ENCODE measurements at regions not wholly inside any gene's neighbourhood (a gene's known extent, or its start where the extent isn't known, plus 50 kb on each side); places are given as distances from the start of the nearest gene placed in this dataset.
"Not testable (repeated sequence)": the region's sequence is repeated elsewhere in the genome, so short reads cannot be mapped to it uniquely, and the experiment has no call there.

- intact Hi-C loops (cut with DNase I), result loop anchor here in 1 of 2 donors (10.0 kb wide), 1 partner anchor 466 kb away; no protein-coding TSS in a partner anchor
Measured at GRCh38 chr7:94160719-94161435, 156.7 kb upstream of the BET1 start.

GRCh38 chr7:94161476-94161875, 157.3 kb upstream of the BET1 start:
- DNase-seq (ENCODE audit: low spot score), result no peak
- intact Hi-C loops (cut with DNase I), result loop anchor here in 1 of 2 donors (10.0 kb wide), 1 partner anchor 467 kb away; no protein-coding TSS in a partner anchor

More at GRCh38 chr7:94160719-94161435, 156.7 kb upstream of the BET1 start:
- DNase-seq (ENCODE audit: low spot score), result no peak

GRCh38 chr7:94169682-94170081, 165.5 kb upstream of the BET1 start:
- no peak for DNase-seq (ENCODE audit: low spot score)
- intact Hi-C loops (cut with DNase I), result loop anchor here in 1 of 2 donors (10.0 kb wide), 1 partner anchor 475 kb away; no protein-coding TSS in a partner anchor

GRCh38 chr7:94170836-94171235, 166.7 kb upstream of the BET1 start:
- intact Hi-C loops (cut with DNase I), result no loop called here
- no peak for DNase-seq (ENCODE audit: low spot score)

DNA sequence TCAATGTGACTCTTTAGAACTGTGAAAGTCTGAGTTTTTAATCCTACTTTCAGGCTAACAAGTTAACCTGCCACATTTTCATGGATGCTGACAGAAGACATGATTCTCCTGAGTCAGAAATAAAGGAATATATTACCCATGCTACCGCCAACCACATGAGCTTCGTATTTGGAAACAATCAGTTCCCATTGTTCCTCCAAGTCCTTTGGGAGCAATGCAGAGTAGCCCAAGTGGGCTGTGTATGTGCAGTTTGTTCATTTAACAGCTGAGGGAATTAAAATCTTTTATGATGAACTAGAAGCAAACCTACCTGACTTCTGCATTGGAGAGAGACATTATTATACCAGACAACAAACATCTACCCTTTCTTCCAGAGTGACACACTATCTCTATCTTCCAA, 169.3 kb upstream of the BET1 start:
- intact Hi-C loops (cut with DNase I), result loop anchor here in 1 of 2 donors (2.0 kb wide), 1 partner anchor 27 kb away; no protein-coding TSS in a partner anchor
- DNase-seq (ENCODE audit: low spot score), result no peak

- intact Hi-C loops (cut with DNase I), result no loop called here
Measured at GRCh38 chr7:94174375-94174774, 170.2 kb upstream of the BET1 start.

DNA sequence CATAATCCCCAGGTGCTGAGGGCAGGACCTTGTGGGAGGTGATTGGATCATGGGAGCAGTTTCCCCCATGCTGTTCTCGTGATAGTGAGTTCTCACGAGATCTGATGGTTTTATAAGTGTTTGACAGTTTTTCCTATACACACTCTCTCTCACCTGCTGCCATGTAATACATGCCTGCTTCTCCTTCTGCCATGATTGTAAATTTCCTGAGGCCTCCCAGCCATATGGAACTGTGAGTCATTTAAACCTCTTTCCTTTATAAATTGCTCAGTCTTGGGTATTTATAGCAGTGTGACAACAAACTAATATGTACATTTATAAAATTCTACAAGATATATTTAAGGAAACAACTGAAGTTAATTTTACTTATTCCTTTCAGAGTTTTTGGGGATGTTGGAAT, 170.8 kb upstream of the BET1 start:
- DNase-seq (ENCODE audit: low spot score), result no peak
- intact Hi-C loops (cut with DNase I), result no loop called here

More at GRCh38 chr7:94174375-94174774, 170.2 kb upstream of the BET1 start:
- DNase-seq (ENCODE audit: low spot score), result no peak

DNA sequence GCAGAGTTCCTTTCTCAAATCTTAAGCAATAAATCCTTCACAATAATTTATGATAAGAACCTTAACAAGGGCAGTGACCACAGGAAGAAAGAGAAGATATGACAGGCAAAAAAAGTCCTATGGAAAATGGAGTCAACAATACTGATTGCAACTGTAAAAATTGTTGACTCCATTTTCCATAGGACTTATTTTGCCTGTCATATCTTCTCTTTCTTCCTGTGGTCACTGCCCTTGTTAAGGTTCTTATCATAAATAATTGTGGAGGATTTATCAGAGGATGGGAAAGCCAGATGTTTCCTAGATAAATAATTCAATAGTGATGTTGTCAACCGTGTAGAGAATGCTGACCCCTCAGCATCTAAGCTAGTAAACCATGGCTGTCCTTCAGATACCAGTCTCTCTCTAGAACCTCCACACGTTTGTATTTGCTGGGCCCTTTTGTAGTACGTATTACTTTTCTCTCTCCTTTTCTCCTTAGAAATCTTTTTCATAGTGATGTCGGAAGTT, 172.6 kb upstream of the BET1 start:
- no peak for DNase-seq (ENCODE audit: low spot score)
- intact Hi-C loops (cut with DNase I), result no loop called here

DNA sequence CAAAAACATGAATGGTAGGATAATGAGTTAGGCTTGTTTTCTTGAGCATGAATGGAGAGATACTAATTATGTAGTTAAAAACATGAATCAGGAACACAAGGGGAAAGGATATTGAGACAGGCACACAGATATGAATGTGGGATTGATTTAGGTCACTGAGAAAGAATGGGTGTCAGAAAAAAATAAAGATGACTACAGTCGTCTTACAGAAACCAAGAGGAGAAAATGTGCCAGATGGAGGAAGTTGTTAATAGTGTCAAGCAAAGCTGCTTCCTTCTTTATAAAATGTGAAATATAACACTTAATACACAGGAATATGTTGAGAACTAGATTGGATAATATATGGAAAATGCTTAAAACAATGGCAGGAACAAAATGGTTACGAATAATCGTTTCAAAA, 173.3 kb upstream of the BET1 start:
- no peak for DNase-seq (ENCODE audit: low spot score)
- intact Hi-C loops (cut with DNase I), result no loop called here

- intact Hi-C loops (cut with DNase I), result no loop called here
- no peak for DNase-seq (ENCODE audit: low spot score)
Measured at GRCh38 chr7:94178230-94178629, 174.1 kb upstream of the BET1 start.

DNA sequence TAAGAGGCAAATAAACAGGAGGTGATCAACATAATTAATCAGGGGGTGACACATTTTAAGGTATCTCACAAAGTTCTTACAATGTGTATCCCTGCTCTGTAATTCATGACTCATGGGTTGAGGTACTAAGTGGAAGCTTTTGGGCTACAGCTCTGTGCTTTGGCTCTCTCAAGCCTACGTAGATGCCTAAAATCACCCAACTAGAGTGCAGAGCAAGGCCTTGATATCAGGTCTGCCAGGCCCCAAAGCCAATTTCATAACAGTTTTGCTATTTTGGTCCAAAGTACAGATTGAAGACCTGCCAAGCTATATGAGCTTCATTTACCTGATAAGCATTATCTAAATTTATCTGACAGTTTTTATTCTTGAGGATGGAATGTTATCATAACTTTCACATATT, 175.3 kb upstream of the BET1 start:
- DNase-seq (ENCODE audit: low spot score), result no peak
- intact Hi-C loops (cut with DNase I), result no loop called here

DNA sequence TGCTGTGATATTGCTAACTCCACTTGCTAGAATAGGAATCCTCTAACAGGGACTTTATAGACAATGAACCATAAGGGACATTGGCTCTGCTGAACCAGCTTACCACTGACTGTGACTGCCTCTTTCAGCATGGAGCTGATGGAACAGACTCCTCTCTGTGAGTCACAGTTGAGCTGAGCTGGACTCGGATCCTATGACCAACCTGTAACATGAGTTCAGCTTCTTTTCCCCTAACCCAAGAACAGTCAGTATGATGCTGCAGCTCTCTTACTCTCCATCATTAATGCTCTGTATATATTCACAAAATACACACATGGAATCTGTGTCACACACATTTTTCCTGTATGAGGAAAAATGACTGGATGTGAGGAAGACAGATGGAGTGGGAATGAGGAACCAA, 177.9 kb upstream of the BET1 start:
- intact Hi-C loops (cut with DNase I), result no loop called here
- DNase-seq (ENCODE audit: low spot score), result no peak

DNA sequence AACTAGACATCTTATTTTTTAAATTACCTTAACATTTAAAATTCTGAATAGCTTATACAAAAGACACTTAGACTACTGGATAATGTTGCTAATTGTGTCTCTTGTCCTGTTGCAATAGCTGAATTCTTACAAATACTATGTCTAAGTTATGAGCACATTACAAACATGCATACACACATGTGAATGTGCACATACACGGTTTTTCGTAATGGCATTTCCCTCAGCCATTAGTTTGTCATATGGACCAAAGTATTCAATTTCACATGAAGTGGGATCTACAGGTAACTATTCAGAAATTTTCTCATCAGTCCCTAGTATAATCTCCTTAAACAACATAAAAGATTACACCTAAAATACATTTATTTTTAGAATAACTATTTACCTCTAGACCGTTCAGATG, 178.6 kb upstream of the BET1 start:
- no peak for DNase-seq (ENCODE audit: low spot score)
- intact Hi-C loops (cut with DNase I), result no loop called here

DNA sequence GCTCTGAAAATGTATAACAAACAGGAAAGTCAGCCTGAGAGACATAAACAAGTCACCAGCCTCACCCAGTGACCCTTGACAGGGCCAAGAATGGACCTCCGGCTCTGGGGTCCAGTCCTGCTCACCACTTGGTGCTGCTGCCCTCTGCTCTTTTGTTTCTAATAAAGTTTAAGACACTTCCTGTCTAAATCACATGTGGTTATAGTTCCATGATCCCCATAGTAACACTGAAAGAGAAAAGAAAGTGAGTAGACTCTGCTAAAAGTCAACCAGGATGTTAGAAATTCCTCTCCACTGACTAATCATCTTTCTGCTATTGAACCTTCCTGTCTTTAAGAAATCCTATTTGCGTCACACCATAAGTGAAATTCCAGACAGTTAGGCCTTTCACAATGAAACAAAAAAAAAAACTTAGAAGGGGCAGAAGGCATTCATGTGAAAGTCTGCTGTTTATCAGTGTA, 179.2 kb upstream of the BET1 start:
- intact Hi-C loops (cut with DNase I), result no loop called here
- peak; percentile 73 for DNase-seq (ENCODE audit: low spot score)

DNA sequence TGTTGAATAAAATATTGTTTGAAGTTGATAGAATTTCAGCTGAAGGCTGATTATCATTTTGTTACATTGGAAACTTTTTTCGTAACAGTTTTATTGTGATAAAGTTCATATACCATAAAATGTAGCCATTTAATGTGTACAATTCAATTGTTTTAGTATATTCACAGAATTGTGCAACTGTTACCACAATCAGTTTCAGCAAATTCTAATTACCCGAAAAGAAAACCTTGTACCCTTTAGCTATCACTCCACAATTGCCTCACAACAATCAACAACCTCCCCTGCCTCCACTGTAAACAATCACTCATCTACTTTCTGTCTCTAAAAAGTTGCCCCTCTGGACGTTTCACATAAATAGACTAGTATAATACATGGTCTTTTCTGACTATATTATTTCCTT, 179.7 kb upstream of the BET1 start:
- intact Hi-C loops (cut with DNase I), result no loop called here
- no peak for DNase-seq (ENCODE audit: low spot score)

DNA sequence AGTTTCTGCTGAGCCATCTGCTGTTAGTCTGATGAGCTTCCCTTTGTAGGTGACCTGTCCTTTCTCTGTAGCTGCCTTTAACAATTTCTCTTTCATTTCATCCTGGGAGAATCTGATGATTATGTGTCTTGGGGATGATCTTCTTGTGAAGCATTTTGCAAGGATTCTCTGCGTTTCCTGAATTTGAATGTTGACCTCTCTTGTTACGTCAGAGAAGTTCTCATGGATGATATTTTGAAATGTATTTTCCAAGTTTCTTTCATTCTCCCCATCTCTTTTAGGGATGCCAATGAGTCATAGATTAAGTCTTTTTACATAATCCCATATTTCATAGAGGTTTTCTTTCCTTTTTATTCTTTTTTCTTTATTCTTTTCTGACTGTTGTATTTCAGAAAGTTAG, 184.2 kb upstream of the BET1 start:
- intact Hi-C loops (cut with DNase I), result no loop called here
- no peak for DNase-seq (ENCODE audit: low spot score)

GRCh38 chr7:94190599-94191061, 186.5 kb upstream of the BET1 start:
- intact Hi-C loops (cut with DNase I), result no loop called here
- peak; percentile 64 for DNase-seq (ENCODE audit: low spot score)

- DNase-seq (ENCODE audit: low spot score); intact Hi-C loops (cut with DNase I): not testable (repeated sequence)
Measured at GRCh38 chr7:94194426-94194825, 190.3 kb upstream of the BET1 start.

GRCh38 chr7:94195201-94195600, 191.0 kb upstream of the BET1 start:
- no peak for DNase-seq (ENCODE audit: low spot score)
- intact Hi-C loops (cut with DNase I), result no loop called here

DNA sequence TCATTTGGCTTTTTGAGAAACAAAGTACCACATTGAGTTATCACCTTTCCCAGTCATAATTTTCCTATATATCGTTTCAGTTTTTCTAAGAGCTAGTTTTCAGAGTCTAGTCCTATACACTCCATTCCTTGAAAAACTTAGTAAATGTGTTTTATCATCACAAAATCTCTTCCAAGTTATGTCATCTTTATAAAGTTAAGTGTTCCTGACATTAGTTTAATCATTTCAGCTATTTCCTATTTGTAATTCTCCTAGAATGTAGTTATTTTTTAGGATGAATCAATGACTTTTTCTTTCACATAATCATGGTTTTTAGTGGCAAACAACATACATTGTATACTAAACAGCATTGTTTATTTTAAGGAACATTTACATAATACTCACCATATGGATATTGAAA, 191.7 kb upstream of the BET1 start:
- intact Hi-C loops (cut with DNase I), result no loop called here
- no peak for DNase-seq (ENCODE audit: low spot score)

DNA sequence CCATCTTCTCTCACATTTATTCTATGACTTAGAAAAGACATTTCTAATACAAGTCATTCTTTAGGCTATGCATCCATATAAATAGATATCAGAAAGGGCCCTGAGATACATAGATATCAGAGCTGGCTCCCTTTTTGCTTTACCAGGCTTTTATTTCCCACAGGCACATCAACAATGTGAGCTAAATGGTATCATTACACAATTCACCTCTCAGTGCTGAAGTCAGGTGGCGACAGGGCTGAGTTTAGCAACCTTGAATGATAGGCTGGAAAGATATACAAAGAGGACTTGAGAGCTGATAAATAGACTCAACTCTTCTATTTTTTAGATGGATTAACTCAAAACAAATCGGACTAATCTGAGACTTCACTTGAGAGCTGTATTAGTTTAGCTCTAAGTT, 189.2 kb upstream of the COL1A2 start:
- DNase-seq (ENCODE audit: low spot score), result no peak
- intact Hi-C loops (cut with DNase I), result no loop called here

Measured in posterior vena cava (tissue), 2 donors.